HG03045 (cell line): ENCODE measurements at regions not wholly inside any gene's neighbourhood (a gene's known extent, or its start where the extent isn't known, plus 50 kb on each side); places are given as distances from the start of the nearest gene placed in this dataset.

Experiments
- ATAC-seq: cut with Tn5 transposase; IDR thresholded peaks from one replicate; pipeline ENCODE4 v1.9.1; 2021; ENCODE audit warnings: mild to moderate bottlenecking, moderate library complexity; ENCODE audit not compliant: unreplicated experiment

DNA sequence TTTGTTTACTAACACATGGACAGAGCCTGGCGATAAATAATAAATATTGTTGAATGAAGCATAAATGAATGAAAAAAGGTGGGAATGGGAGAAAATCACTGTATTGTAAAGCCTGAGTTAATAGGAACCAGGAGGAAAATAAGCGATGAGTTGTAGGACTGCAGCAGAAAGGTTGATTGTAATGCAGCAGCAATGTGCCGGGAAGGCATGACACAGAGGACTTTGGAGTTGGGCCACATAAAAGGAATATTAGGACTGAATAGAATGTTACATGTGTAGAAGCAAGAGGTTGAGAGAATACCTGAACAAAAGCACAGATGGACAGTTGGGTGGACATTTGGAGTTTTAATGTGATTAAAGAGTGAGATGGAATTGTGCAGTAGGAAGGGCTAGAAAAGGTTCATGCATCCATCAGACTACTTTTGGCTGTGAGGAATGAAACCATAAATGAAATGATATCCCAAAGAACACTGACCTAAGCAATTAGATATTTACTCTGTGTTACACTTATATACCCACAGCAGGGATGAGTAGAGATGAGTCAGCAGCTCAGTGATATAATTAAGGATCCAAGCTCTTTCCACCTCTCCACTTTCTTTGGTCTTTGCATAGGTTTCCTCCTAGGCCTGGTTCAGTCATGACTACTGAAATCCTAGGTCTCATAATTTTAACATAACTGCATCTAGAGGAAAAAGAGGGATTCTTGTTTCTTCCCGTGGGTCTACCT is 55.4 kb downstream of the CCER1 start:
- ATAC-seq = no peak

DNA sequence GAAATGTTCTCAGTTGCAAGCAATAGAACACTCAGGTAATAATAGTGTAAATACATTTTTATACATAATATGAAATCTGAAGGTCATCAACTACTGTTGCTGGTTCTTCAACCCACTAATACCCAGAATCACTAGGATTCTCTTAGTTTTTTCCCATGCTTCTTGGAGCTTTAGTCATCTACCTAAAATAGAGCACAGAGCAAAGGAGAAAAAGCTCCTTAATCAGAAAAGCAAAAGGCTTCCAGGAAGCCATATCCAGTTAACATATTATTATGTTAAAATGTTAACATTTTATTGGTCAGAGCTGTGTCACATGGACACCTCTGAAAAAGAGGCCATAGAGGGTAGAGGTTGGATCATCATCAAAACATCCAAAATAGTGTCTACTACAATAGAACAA is 57.0 kb downstream of the CCER1 start:
- no peak for ATAC-seq

DNA sequence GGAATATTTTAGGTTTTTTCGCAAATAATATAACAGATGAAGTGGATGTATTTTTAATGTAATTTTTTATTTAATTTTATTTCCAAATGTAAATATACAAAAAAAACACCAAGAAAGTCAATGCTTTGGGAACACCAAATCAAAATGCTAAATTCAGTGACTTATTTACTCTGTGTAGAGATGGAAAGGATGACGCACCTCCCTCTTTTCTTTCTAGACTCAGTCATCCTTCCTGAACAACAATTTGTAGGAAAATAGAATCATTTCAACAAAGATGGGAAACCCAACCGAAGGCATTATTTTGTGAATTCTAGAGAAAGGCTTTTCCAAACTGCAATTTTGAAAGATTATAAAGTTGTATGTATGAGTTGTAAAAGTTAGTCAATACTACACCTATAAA is 57.7 kb downstream of the CCER1 start:
- no peak for ATAC-seq

DNA sequence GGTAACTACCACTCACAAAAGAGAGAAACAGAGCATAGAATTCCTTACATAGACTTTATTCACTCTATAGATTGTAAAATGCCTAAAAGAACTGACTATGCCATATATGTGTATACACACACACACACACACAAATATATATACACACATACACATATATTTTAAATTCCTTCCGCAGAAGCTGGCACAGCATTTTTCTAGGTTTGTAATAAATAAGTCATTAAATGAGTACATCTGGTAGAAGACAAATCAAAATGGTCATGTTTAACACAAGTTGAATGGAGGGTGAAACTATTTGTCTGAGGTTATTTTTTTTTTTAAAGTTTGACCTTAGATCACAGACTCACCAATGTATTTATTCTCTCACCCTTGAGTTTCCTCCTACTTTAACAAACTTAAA is 58.2 kb downstream of the CCER1 start:
- ATAC-seq = no peak

DNA sequence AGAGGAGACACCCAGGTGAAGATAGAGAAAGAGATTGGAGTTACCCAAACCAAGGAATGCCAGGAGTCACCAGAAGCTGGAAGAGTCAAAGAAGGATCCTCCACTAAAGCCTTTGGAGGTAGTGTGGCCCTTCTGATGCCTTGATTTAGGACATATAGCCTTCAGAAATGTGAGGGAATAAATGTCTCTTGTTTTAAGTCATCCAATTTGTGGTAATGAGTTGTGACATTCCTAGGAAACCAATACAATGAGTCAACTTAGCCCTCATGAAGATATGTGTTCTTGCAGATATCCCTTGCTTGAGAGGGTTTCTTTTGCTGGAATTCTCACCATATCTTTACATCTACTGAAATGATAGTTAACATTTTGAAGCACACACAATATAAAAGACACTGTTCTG is 58.8 kb downstream of the CCER1 start:
- no peak for ATAC-seq

DNA sequence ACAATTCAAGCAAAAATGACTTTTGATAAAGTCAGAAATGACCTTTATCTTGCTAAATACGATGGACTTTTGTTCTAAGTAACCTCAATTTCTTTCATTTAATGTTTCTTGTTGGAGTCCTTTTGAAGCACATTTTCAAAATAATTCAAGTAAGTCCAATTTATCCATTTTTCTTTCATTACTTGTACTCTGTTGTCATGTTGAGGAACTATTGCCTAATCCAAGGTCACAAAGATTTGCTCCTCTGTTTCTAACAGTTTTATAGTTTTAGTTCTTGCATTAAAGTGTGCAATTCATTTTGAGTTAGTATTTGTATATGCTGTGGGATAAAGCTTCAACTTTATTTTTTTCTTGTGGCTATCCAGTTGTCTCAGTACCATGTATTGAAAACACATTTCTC is 66.7 kb downstream of the CCER1 start:
- ATAC-seq = no peak

DNA sequence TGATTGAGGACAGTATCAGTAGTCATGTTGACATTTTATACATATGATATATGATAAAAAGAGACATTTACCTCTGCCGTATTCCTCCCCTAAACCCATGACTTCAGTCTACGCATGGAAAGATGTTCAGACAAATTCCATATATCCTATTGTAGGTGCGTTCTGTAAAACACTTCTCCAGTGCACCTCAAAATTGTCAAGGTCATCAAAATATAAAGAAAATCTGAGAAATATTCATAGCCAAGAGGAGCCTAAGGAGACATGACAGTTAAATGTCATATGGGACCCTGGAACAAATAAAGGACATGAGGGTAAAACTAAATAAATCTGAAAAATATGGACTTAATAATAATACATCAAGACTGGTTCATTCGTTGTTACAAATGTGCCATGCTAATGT is 71.5 kb downstream of the CCER1 start:
- ATAC-seq = no peak

DNA sequence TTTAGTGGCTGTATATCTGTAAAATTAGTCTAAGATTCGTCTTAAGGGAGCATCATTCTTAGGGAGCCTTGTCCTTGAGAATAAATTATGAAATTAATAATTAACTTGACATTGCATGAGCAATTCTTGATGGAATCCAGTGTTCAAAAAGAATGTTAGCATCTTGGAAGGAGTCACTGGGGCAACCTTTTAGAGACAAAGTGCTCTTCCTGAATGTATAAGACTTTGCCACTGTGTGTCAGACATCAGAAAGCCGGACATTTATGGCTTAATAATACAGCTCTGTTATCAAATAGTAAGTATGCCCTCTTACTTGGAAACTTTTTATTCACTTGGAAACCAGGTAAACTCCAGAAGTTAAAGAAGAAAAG is 83.3 kb downstream of the CCER1 start:
- ATAC-seq = no peak

DNA sequence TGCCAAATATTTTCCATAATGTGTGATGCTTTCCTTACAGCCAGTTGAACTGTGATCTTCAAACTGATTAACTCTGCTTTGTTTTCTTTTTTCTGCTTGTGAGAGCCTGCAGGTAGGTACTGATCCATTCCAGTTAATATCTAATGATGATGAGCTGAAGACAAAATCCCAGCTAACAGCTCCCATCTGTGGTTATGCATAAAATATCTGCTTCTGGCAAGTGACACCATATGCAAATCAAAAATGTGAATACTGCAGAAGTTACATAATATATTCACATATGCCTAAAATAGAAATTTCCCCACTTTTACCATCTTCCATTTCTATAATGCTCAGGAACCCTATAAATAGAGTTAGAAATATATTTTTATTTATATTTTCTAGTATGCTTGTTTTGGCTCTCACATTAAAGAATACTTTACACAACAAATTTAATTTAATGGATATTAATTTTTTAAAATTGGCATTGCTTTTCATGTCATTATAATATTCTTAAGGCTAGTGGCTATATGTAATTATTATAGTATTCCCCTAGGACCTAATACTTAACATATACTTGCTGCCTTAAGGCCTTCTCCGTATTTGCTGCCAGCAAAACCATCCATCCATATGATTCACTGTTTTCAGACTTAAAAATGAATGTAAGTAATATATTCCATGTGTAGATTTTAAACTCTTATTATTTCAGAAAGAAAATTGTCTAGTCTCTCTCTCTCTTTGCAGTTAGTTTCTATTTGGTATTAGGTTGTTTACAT is 83.8 kb downstream of the CCER1 start:
- no peak for ATAC-seq

DNA sequence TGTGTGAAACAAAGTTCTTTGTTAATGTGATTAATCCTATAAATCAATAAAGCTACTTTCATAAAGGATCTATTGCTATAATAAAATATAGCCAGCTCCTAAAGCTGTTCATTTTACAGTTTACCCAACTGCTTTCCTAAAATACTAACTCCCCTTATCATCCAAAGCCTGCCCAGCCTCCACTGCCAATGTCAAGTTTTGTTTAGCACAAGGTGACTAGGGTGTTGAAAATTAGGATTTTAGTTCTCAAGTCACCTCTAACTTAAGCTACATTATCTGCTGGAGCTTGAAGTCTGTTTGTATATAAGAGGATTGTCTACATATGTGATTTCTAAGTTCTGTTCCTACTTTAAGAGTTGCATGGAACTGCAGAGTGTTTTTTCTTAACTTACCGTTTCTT is 86.3 kb downstream of the CCER1 start:
- no peak for ATAC-seq

DNA sequence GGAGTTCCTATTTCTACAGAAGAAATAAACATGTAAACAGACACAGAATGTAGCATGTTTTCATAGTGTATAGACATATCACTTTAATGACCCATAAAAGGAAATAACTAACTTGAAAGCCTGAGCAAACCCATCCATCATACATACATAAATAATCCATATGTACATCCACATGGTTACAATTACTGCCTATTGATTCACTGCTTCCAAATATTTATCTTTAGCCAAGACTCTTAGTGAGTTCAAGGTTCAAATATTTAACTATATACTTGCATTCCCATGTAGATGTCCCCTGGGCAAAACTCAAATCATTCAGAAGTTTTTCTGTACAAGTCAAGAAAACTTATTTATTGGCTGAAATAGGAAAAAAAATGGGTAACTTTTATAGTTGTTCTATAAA is 95.4 kb downstream of the CCER1 start:
- no peak for ATAC-seq

DNA sequence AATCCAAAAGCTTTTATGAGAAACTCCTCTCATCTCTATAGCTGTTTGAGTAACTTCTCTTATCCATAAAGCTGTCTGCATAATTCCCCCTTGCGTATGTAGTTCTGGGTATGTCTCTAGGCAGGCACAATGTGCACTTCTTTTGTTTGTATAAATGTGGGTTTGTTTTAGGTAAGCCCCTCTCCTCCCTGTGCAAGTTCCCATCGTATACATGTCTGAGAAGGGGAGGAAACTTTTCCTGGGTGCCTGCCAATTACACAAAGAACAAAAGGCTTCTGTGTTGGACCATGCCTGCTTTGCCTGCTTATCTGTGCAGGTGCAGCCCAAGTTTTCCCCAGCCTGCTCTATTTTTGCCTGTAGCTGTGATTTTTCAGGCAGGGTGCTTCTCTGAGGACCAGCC is 96.7 kb downstream of the CCER1 start:
- ATAC-seq = no peak

DNA sequence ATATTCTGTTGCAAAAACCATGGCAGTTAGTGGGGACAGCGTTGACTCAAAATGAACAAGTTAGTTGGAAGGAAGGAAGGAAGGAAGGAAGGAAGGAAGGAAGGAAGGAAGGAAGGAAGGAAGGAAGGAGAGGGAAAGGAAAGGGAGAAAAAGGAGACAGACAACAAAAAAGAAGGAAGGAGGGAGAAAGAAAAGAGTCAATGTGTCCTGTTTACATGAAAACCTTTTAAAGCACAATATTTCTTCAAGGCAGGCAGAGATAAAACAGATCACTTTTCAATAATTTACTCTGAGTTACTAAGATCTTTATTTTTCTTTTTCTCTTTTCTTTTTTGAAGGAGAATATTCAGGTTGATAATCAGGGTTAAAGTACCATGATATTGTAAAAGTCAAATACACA is 99.4 kb downstream of the CCER1 start:
- ATAC-seq = no peak

DNA sequence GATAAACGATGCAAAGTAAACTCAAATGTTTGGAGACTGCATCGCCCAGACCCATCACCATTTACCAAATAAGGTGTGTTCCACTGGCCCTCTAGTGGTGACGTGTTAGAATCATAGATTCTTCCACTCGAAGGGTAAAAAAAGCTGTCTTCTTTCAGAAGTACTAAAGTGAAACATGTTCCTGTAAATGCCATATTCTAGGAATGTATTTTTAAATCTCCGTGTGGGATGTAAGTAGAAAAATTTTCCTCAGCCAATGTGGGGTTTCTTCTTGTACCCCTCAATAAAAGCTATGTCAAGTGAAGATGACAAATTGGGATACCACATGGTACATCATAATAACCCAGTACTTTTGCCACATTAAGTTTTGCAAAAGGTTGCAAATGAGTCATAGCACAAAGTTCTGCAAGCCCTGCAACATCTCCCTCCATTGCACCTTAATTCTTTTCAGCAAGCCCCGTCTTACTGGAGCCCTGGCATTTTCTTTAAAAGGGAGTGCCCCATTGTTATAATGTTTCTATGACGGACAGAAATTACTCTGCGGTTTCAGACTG is 100.8 kb downstream of the CCER1 start:
- ATAC-seq = no peak

DNA sequence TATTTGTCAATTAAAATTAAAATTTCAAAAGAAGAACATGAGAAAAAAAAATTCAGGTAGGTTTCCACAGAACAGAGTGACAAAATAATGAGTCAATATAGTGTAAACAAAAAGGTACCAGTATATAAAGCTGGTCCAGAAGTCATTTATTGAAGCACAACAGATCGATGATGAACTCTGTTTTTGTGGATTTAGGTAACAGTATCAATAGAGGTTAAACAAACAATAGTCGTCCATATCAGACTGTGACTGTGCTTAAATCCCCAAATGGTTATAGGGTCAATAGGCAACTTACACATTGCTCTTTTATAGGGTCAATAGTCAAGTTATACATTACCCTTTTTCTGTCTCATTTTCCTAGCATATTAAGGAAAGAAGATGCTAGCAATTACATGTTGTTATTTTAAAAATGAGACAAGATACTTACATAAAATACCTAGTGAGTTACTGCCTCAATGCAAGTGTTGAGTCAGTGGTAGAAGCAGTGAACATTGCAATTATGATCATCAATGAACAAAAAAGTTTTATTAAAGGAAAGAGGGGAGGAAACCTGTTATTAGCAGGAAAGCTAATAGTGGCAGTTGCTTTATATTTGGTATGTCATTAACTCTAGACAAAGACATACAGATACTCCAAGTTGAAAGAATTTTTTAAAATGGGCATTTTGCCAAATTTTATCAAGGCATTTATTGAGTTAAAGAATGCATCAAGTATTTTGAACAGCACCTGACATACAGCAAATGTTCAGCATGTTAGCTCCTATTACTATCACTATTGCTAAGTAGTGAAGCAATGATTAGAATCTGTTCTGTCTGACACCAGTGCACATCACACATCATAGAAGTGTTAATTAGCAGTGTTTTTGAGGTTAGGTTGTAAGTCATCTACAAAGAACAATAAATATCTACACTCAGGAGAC is 102.9 kb downstream of the CCER1 start:
- no peak for ATAC-seq

DNA sequence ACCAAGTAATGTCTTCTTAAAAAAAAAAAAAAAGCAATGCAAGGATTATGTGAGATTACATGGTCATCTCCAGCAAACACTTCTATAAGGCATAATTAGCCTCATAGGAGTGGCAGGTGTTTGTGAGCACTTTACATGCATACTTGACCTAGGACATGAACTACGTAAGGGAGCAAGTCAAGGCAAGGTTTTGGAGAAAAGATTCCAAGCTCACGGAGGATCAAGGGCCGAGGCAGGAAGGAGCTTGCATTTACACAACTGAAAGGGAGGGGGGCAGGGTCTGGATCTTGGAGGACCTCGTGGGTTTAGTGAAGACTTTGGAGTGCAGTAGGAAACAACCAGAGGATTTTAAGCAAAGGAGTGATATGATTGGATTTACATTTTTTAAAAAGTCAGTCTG is 112.5 kb downstream of the CCER1 start:
- no peak for ATAC-seq

DNA sequence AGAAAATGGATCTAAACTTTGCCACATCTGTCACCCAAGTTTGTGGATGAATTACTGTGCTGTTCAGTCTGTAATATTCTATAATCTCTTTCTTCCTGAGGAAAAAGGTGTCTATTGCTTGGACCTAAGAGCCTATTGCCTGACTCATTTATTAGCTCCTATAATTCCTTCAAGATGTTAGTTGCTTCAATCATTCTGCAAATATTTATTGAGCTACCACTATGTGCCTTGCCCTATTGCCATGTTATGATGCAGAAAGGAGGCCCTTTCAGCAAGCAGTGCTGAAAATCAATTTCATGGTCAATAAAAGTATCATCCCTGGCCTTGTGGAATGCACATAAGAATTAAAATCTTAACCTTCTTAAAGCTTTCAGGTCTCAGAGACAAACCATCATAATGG is 113.6 kb downstream of the CCER1 start:
- no peak for ATAC-seq

DNA sequence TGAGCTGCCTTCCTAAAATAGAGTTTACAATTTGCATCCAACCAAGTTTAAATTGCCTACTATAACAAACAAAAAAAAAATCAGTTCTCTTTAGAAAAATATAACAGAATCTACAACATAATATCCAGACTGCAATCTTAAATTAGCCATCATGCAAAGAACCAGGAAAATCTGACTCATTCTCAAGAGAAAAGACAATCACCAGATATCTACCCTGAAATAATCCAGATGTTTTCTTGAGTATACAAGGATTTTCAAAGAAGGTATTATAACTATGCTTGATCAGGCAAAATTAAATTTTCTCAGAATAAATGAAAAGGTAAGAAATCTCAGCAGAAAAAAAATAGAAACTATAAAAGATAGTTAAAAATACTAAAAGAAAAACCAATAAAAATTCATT is 115.6 kb downstream of the CCER1 start:
- ATAC-seq = no peak

DNA sequence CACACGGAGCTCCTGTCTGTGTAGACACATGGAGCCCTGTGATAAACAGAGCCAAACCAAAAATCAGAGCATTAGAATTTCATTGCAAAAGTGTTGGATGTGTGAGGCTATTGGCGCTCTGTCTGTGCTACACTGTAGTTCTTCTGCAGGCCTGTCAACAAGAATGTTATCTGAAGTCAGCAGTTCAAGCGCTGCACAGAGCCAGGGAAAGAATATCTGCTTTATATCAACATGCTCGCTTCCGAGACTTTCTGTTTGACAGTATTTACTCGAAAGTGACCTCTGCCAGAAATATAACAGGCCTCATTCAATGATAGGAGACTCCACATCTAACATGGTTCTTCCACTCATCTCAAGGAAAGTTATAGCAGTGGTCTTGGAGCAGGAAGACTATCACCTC is 118.3 kb downstream of the CCER1 start:
- ATAC-seq = no peak

DNA sequence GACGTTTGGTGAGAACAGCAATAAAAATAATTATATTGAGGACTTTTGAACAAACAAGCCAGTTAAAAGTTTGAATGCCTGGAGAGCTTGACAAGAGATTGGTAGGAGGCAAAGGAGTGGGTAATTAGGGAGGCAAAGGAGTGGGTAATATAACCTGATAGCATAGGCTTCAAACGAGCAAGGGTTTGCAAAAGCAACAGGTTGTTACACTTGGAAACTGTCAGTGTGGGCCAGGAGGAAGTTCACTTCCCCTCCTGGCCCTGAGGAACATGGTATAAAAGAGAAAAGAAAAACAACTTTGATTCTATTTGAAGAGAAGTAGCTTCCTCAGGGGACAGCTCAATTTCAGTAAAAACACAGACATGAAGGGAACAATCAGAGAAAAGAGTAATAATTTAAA is 121.7 kb downstream of the CCER1 start:
- ATAC-seq = no peak

DNA sequence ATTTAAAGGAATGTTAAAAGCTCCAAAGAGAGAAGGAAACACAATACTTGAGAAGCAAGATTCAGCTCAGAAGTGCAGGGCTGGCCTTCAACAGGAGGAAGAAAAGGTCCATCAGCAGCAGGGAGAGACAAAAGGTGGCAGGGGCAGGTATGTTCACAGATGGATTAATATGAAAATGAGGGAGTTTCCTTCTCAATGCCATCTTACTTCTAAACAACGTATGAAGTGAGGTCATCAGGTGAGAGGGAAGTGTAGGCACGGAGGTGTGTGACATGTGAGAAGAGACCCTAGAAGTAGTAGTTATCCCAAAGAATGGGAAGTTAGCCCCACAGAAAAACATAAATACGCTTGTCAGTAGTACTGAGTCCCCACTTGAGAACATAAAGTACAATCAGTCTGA is 122.5 kb downstream of the CCER1 start:
- ATAC-seq = no peak
